ENCODE measurements at regions not wholly inside any gene's neighbourhood (a gene's known extent, or its start where the extent isn't known, plus 50 kb on each side); places are given as distances from the start of the nearest gene placed in this dataset.

DNA sequence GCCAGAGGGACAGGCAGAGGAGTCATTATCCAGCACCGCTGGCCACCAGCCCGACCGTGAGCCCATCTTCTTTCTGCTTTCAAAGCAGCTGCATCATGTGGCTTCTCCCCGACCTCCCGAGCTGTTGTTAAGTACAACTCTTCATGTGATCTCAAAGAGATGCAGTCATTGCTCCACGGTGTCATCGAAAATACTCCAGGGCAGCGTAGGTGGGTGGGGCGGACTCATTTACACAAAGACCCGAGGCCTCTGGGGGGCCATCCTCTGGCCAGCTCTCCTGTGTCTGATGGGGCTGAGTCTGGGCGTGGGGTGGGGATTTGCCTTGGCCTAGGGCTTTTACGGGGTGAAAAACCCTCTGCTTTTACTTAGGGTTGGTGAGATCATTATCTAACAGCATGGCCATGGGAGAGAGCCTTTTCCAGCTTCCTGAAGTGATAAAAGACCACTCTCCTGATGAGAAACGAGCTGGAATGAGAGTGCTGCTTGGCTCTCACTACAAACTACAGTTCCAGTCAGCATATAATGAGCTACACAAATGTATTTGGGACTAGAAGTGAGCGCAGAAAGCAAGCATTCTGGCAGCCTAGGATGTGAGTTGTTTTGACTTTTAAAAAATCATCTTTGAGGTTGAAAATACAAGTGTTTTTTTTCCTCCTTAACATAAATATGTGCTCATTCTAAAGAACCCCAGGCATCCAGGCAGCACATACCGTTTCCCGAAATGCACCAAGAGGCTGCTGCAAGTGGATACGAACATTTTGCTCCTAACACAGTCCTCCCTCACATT is 165.0 kb downstream of the RHOU start:
- TF ChIP-seq CTCF (IDR thresholded peaks at IDR 0.05) (no peak), POLR2A (IDR thresholded peaks at IDR 0.05) (no peak)
